PC-3 (cell line): ENCODE measurements at regions not wholly inside any gene's neighbourhood (a gene's known extent, or its start where the extent isn't known, plus 50 kb on each side); places are given as distances from the start of the nearest gene placed in this dataset.

Experiments used
- ATAC-seq: fragments of 200-7000 bp; cut with Tn5 transposase; 2 replicates; pipeline ENCODE4 v1.9.1; 2020; ENCODE audit warnings: mild to moderate bottlenecking, moderate library complexity
- BruUV-seq: library from RNA; stranded (reverse); fragments of 400-500 nt; replicated peaks from 2 replicates; lab custom pipeline; 2021; lab: Mats Ljungman, UMichigan
- CTCF ChIA-PET: fragments of 300-600 bp; sonication (Branson Sonifier 250); formaldehyde crosslinking; loops from one replicate; lab custom pipeline; 2022; ENCODE audit warnings: antibody characterized with exemption; lab: Charles Lee
- POLR2A ChIA-PET: fragments of 300-600 bp; sonication (Branson Sonifier 250); formaldehyde crosslinking; loops from one replicate; lab custom pipeline; 2022; ENCODE audit warnings: antibody characterized with exemption; ENCODE audit not compliant: unreplicated experiment; lab: Charles Lee
- DNase-seq: peaks from one replicate; pipeline ENCODE4 v3.0.0-alpha.2; 2015
- H2AFZ ChIP-seq: fragments of 300-600 bp; sonication (generic); 2 replicates; pipeline ENCODE4 v1.6.0; 2016; ENCODE audit warnings: antibody characterized with exemption, low read length
- H3F3A ChIP-seq: fragments of 300-600 bp; sonication (generic); one replicate; pipeline ENCODE4 v1.6.0; 2017; ENCODE audit warnings: antibody characterized with exemption, low read length, control low read depth, mild to moderate bottlenecking; ENCODE audit not compliant: unreplicated experiment
- H3K27ac ChIP-seq: fragments of 300-600 bp; sonication (generic); 2 replicates; pipeline ENCODE4 v1.5.1; 2016; ENCODE audit warnings: mild to moderate bottlenecking, low read length
- H3K27me3 ChIP-seq: fragments of 300-600 bp; sonication (generic); 2 replicates; pipeline ENCODE4 v1.6.1; 2016; ENCODE audit warnings: low read length, mixed read lengths
- H3K36me3 ChIP-seq: fragments of 300-600 bp; sonication (generic); 2 replicates; pipeline ENCODE4 v1.6.1; 2016; ENCODE audit warnings: low read depth, mixed run types, low read length, mixed read lengths
- H3K4me1 ChIP-seq: fragments of 300-600 bp; sonication (generic); 2 replicates; pipeline ENCODE4 v1.5.1; 2016; ENCODE audit warnings: low read length; ENCODE audit not compliant: insufficient read depth
- H3K4me2 ChIP-seq: fragments of 300-600 bp; sonication (generic); 2 replicates; pipeline ENCODE4 v1.6.0; 2016; ENCODE audit warnings: low read length
- H3K4me3 ChIP-seq: fragments of 300-600 bp; sonication (generic); 2 replicates; pipeline ENCODE4 v1.5.1; 2016; ENCODE audit warnings: mild to moderate bottlenecking, low read length, mixed read lengths
- H3K79me2 ChIP-seq: fragments of 300-600 bp; sonication (generic); 2 replicates; pipeline ENCODE4 v1.6.1; 2017; ENCODE audit warnings: low read length, mixed read lengths
- H3K9ac ChIP-seq: fragments of 300-600 bp; sonication (generic); 2 replicates; pipeline ENCODE4 v1.6.0; 2016; ENCODE audit warnings: mild to moderate bottlenecking, low read length
- H3K9me2 ChIP-seq: fragments of 300-600 bp; sonication (generic); replicated peaks from 2 replicates; pipeline ENCODE4 v1.6.1; 2016; ENCODE audit warnings: mixed run types, low read length, mixed read lengths
- H3K9me3 ChIP-seq: fragments of 300-600 bp; sonication (generic); 2 replicates; pipeline ENCODE4 v1.6.1; 2016; ENCODE audit warnings: low read length, mixed read lengths
- H4K20me1 ChIP-seq: fragments of 300-600 bp; sonication (generic); 2 replicates; pipeline ENCODE4 v1.6.1; 2016; ENCODE audit warnings: low read length, mixed read lengths
- EZH2 ChIP-seq: fragments of 300-600 bp; sonication (generic); IDR thresholded peaks from one replicate; pipeline ENCODE4 v1.6.1; 2017; ENCODE audit warnings: antibody characterized with exemption, mild to moderate bottlenecking, low read length; ENCODE audit not compliant: unreplicated experiment
- EZH2phosphoT487 ChIP-seq: fragments of 300-600 bp; sonication (generic); IDR thresholded peaks from 2 replicates; pipeline ENCODE4 v1.6.1; 2018; ENCODE audit warnings: mild to moderate bottlenecking, antibody characterized with exemption, low read length, borderline replicate concordance
- intact Hi-C: fragments of 100-400 bp; cut with micrococcal nuclease; formaldehyde crosslinking; loops from 2 replicates; pipeline ENCODE4 v1.9.0; 2023
- TF ChIP-seq, protein P1 (sequence below): fragments of 300-600 bp; sonication (generic); conservative IDR thresholded peaks from 2 replicates; pipeline ENCODE4 v1.5.1; 2017; ENCODE audit warnings: antibody characterized with exemption, low read depth, mild to moderate bottlenecking, low read length

DNA sequence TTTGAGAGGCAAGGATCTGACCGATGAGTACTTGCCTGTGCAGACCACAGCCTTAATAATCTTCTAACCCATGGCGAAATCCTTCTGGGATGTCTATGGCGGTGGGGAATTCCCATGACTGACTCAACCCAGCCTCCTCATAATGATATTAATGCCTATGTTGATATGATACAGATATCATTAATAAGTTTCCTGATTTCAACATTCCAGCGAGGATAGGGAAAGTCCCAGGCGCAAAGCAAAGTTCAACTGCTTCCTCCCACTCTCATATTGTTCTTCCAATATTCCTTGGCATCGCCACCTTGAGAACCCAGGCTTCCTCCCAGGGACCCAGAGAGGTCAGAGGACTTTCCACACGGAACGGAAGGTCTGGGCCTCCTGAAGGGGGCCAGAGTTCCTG, 110.3 kb upstream of the TMEM45B start:
- CTCF ChIA-PET, result no interaction called here
- TF ChIP-seq EZH2, result no peak
- TF ChIP-seq EZH2phosphoT487, result no peak
- TF ChIP-seq, protein P1, sequence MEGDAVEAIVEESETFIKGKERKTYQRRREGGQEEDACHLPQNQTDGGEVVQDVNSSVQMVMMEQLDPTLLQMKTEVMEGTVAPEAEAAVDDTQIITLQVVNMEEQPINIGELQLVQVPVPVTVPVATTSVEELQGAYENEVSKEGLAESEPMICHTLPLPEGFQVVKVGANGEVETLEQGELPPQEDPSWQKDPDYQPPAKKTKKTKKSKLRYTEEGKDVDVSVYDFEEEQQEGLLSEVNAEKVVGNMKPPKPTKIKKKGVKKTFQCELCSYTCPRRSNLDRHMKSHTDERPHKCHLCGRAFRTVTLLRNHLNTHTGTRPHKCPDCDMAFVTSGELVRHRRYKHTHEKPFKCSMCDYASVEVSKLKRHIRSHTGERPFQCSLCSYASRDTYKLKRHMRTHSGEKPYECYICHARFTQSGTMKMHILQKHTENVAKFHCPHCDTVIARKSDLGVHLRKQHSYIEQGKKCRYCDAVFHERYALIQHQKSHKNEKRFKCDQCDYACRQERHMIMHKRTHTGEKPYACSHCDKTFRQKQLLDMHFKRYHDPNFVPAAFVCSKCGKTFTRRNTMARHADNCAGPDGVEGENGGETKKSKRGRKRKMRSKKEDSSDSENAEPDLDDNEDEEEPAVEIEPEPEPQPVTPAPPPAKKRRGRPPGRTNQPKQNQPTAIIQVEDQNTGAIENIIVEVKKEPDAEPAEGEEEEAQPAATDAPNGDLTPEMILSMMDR, result no peak
- intact Hi-C loops, result no loop called here

DNA sequence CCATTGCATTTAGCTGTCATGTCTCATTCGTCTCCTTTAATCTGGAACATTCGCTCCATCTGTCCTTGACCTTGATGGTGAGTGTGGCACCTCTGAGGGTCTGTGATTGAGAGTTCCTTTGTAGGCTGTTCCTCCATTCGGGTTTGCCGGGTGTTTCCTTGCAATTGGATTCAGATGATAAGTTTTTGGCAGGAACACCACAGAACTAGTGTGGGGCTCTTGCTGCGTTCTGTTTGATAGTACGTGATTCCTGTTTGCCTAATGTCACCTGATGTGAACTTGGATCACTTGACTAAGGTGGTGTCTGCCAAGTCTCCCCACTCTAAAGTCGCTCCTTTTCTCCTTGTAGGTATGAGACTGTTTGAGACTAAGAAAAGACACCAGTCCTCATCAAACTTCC, 109.7 kb upstream of the TMEM45B start:
- no TSS peak for BruUV-seq
- Histone ChIP-seq H3K4me1 (peaks cover 15% of the 10 kb centered on the region), H3K9me3 (no peaks in the 10 kb centered on the region), H3F3A (no peaks in the 10 kb centered on the region), H3K27ac (no peak overlapping the region), H3K4me3 (no peak overlapping the region), H3K4me2 (no peak overlapping the region), H2AFZ (no peak overlapping the region), H3K27me3 (peaks cover 8% of the 10 kb centered on the region; the same call in 1 of the 2 replicates), H3K9ac (no peak overlapping the region), H3K9me2 (no peaks in the 10 kb centered on the region), H3K36me3 (no peaks in the 10 kb centered on the region), H4K20me1 (no peaks in the 10 kb centered on the region), H3K79me2 (no peaks in the 10 kb centered on the region)
- DNase-seq (no peak), ATAC-seq (no peak)
- intact Hi-C loops, result no loop called here
- TF ChIP-seq, protein P1, result no peak
- TF ChIP-seq EZH2phosphoT487 (no peak), EZH2 (no peak)
- CTCF ChIA-PET, result no interaction called here
- POLR2A ChIA-PET, result no interaction called here

More for the DNA sequence above, 110.3 kb upstream of the TMEM45B start:
- H3K36me3 ChIP-seq, result no peaks in the 10 kb centered on the region
- POLR2A ChIA-PET, result no interaction called here
- no peaks in the 10 kb centered on the region for H3F3A ChIP-seq
- BruUV-seq, result no TSS peak
- no peaks in the 10 kb centered on the region for H4K20me1 ChIP-seq
- H3K79me2 ChIP-seq, result no peaks in the 10 kb centered on the region
- H3K9me3 ChIP-seq, result no peaks in the 10 kb centered on the region
- no peak for DNase-seq
- no peak for ATAC-seq
- H3K27ac ChIP-seq, result no peak overlapping the region
- H2AFZ ChIP-seq, result no peak overlapping the region
- H3K27me3 ChIP-seq, result peaks cover 3% of the 10 kb centered on the region; the same call in 1 of the 2 replicates
- no peak overlapping the region for H3K4me2 ChIP-seq
- no peaks in the 10 kb centered on the region for H3K9me2 ChIP-seq
- H3K9ac ChIP-seq, result no peak overlapping the region
- no peak overlapping the region for H3K4me3 ChIP-seq
- H3K4me1 ChIP-seq, result peaks cover 15% of the 10 kb centered on the region

DNA sequence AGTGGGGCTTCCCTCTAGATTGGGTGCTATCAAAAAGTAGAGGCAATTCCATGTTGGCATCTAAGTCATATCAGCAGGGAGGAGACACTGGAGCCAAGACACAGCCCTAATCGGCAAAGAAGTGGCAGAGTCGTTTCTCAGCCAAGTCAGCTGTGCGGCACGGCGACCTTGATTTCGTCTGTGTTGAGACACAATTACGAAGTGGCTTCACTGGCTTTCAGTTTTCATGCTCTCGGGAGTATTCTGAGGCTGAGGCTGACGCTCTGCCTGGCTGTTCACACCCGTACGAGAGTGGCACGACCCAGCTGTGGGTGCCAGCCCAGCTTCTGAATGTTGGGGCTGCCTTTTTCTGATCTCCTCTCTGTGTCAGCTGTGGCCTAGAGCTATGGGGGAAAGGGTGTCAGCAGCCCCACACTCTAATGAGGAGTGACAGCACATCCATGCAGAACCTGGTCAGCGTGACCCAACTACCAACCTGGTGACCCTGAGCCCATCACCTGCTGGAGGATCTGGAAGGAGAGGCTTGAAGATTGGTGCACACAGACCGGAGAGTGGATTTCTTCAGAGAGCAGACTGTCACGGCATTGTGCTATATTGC, 105.7 kb upstream of the TMEM45B start:
- Histone ChIP-seq H2AFZ (no peak overlapping the region), H3K36me3 (no peaks in the 10 kb centered on the region), H3K9ac (no peak overlapping the region), H3K4me2 (no peak overlapping the region), H3K4me1 (no peaks in the 10 kb centered on the region), H4K20me1 (no peaks in the 10 kb centered on the region), H3K4me3 (no peak overlapping the region), H3K27ac (no peak overlapping the region), H3K79me2 (no peaks in the 10 kb centered on the region), H3K27me3 (peaks cover 20% of the 10 kb centered on the region), H3F3A (no peaks in the 10 kb centered on the region), H3K9me2 (no peaks in the 10 kb centered on the region), H3K9me3 (no peaks in the 10 kb centered on the region)
- ATAC-seq (no peak), DNase-seq (no peak)
- TF ChIP-seq EZH2phosphoT487 (no peak), EZH2 (no peak)
- TF ChIP-seq, protein P1, result no peak
- BruUV-seq, result no TSS peak
- intact Hi-C loops, result no loop called here
- CTCF ChIA-PET, result no interaction called here
- POLR2A ChIA-PET, result no interaction called here
